ENCODE measurements at regions not wholly inside any gene's neighbourhood (a gene's known extent, or its start where the extent isn't known, plus 50 kb on each side); places are given as distances from the start of the nearest gene placed in this dataset.
"Not testable (repeated sequence)": the region's sequence is repeated elsewhere in the genome, so short reads cannot be mapped to it uniquely, and the experiment has no call there.

DNA sequence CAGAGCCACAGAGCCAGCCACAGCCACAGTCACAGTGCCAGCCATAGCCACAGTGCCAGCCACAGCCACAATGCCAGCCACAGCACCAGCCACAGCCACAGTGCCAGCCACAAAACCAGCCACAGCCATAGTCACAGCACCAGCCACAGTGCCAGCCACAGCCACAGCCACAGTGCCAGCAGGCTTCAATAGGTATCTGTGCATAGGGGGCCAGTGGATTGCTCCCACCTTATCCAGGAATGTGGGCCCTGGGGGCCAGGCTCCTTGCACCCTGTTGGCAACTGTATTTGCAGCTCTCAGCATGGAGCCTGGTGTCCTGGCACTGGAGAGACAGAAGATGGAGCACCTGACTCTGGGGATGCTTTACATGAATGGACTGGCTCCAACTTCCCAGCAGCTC is 111.7 kb upstream of the IRX2 start:
- H3K4me3 ChIP-seq (ENCODE audit: low read depth in 2 of 2, low read length in 2 of 2): no peak overlapping the region
- H3K9me3 ChIP-seq (ENCODE audit: control insufficient read depth, insufficient read depth, low read depth, low read length): no peaks in the 10 kb centered on the region
- no peaks in the 10 kb centered on the region for H3K36me3 ChIP-seq (ENCODE audit: control insufficient read depth, insufficient read depth, low read length)
- ChIA-PET CTCF (no interaction called here), POLR2A (no interaction called here)
- ATAC-seq: no peak
- in situ Hi-C loops (cut with HindIII; ENCODE audit: low pct_unique_long_range_greater_than_20kb, low sequenced_read_pairs): no loop called here
- intact Hi-C loops (cut with micrococcal nuclease; ENCODE audit: unreplicated experiment): no loop called here
- no peak for DNase-seq (ENCODE audit: low read depth, low spot score)
- no TSS peak for BruUV-seq (replicated peaks)
- no peak for TF ChIP-seq POLR2AphosphoS5 (IDR thresholded peaks at IDR 0.05; ENCODE audit: low read depth, low read length)
- TF ChIP-seq SIN3A (IDR thresholded peaks at IDR 0.05; ENCODE audit: borderline replicate concordance, insufficient read depth, low read depth, low read length): no peak
- TF ChIP-seq, protein P1, sequence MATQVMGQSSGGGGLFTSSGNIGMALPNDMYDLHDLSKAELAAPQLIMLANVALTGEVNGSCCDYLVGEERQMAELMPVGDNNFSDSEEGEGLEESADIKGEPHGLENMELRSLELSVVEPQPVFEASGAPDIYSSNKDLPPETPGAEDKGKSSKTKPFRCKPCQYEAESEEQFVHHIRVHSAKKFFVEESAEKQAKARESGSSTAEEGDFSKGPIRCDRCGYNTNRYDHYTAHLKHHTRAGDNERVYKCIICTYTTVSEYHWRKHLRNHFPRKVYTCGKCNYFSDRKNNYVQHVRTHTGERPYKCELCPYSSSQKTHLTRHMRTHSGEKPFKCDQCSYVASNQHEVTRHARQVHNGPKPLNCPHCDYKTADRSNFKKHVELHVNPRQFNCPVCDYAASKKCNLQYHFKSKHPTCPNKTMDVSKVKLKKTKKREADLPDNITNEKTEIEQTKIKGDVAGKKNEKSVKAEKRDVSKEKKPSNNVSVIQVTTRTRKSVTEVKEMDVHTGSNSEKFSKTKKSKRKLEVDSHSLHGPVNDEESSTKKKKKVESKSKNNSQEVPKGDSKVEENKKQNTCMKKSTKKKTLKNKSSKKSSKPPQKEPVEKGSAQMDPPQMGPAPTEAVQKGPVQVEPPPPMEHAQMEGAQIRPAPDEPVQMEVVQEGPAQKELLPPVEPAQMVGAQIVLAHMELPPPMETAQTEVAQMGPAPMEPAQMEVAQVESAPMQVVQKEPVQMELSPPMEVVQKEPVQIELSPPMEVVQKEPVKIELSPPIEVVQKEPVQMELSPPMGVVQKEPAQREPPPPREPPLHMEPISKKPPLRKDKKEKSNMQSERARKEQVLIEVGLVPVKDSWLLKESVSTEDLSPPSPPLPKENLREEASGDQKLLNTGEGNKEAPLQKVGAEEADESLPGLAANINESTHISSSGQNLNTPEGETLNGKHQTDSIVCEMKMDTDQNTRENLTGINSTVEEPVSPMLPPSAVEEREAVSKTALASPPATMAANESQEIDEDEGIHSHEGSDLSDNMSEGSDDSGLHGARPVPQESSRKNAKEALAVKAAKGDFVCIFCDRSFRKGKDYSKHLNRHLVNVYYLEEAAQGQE (IDR thresholded peaks at IDR 0.05; ENCODE audit: insufficient read depth in 1 of 2, low read depth in 2 of 2, low read length in 1 of 2): no peak
- no peak for TF ChIP-seq TCF7L2 (IDR thresholded peaks at IDR 0.05; ENCODE audit: low read depth, low read length)
- TF ChIP-seq, protein P2, sequence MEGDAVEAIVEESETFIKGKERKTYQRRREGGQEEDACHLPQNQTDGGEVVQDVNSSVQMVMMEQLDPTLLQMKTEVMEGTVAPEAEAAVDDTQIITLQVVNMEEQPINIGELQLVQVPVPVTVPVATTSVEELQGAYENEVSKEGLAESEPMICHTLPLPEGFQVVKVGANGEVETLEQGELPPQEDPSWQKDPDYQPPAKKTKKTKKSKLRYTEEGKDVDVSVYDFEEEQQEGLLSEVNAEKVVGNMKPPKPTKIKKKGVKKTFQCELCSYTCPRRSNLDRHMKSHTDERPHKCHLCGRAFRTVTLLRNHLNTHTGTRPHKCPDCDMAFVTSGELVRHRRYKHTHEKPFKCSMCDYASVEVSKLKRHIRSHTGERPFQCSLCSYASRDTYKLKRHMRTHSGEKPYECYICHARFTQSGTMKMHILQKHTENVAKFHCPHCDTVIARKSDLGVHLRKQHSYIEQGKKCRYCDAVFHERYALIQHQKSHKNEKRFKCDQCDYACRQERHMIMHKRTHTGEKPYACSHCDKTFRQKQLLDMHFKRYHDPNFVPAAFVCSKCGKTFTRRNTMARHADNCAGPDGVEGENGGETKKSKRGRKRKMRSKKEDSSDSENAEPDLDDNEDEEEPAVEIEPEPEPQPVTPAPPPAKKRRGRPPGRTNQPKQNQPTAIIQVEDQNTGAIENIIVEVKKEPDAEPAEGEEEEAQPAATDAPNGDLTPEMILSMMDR (IDR thresholded peaks at IDR 0.05): no peak
- H3K27ac ChIP-seq (ENCODE audit: low read length): no peak overlapping the region
- H3K27me3 ChIP-seq (ENCODE audit: control insufficient read depth, insufficient read depth, low read length): no peaks in the 10 kb centered on the region
- H3K4me1 ChIP-seq (ENCODE audit: control insufficient read depth, insufficient read depth, low read length): no peaks in the 10 kb centered on the region

DNA sequence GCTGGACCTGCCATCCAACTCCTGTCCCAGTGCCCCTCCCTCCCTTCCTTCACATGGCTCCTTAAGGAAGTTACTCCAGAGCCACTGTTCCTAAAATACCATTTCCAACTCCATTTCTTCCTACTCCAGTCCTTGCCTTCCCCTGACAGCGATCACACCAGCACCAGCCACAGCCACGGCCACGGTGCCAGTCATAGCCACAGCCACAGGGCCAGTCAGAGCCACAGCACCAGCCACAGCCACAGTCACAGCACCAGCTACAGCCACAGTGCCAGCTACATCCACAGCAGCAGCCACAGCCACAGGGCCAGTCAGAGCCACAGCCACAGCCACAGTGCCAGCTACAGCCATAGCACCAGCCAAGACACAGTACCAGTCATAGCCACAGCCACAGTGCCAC is 110.7 kb upstream of the IRX2 start:
- H3K27ac ChIP-seq (ENCODE audit: low read length); ATAC-seq; DNase-seq (ENCODE audit: low read depth, low spot score); H3K4me1 ChIP-seq (ENCODE audit: control insufficient read depth, insufficient read depth, low read length); H3K36me3 ChIP-seq (ENCODE audit: control insufficient read depth, insufficient read depth, low read length); POLR2A ChIA-PET; BruUV-seq (replicated peaks); intact Hi-C loops (cut with micrococcal nuclease; ENCODE audit: unreplicated experiment); CTCF ChIA-PET; H3K27me3 ChIP-seq (ENCODE audit: control insufficient read depth, insufficient read depth, low read length); H3K9me3 ChIP-seq (ENCODE audit: control insufficient read depth, insufficient read depth, low read depth, low read length); H3K4me3 ChIP-seq (ENCODE audit: low read depth in 2 of 2, low read length in 2 of 2); in situ Hi-C loops (cut with HindIII; ENCODE audit: low pct_unique_long_range_greater_than_20kb, low sequenced_read_pairs): not testable (repeated sequence)

DNA sequence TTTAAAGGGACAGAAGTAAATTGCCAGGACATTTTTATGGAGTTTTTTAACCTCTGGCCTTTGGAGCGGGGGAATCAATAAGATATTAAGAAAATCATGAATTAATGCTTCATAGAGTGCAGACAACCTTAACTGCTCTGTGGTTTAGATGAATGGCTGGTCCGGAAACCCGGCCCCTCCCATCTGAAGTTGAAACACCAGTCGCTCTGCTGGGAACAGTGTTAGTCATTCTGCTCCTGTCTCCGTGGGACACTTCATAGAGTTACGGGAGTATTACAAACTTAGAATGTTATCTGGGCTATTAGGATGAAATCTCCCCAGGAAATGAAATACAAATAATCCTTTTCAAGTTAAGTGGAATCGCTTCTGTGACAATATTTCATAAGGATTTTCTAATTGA is 110.1 kb upstream of the IRX2 start:
- Histone ChIP-seq H3K36me3 (ENCODE audit: control insufficient read depth, insufficient read depth, low read length) (no peaks in the 10 kb centered on the region), H3K27me3 (ENCODE audit: control insufficient read depth, insufficient read depth, low read length) (no peaks in the 10 kb centered on the region), H3K9me3 (ENCODE audit: control insufficient read depth, insufficient read depth, low read depth, low read length) (no peaks in the 10 kb centered on the region), H3K4me1 (ENCODE audit: control insufficient read depth, insufficient read depth, low read length) (no peaks in the 10 kb centered on the region), H3K27ac (ENCODE audit: low read length) (no peak overlapping the region), H3K4me3 (ENCODE audit: low read depth in 2 of 2, low read length in 2 of 2) (no peak overlapping the region)
- ATAC-seq (no peak), DNase-seq (ENCODE audit: low read depth, low spot score) (no peak)
- in situ Hi-C loops (cut with HindIII; ENCODE audit: low pct_unique_long_range_greater_than_20kb, low sequenced_read_pairs): no loop called here
- ChIA-PET CTCF (no interaction called here), POLR2A (no interaction called here)
- no TSS peak for BruUV-seq (replicated peaks)
- intact Hi-C loops (cut with micrococcal nuclease; ENCODE audit: unreplicated experiment): no loop called here
- TF ChIP-seq, protein P2 (IDR thresholded peaks at IDR 0.05): no peak
- TF ChIP-seq, protein P1 (IDR thresholded peaks at IDR 0.05; ENCODE audit: insufficient read depth in 1 of 2, low read depth in 2 of 2, low read length in 1 of 2): no peak
- TF ChIP-seq TCF7L2 (IDR thresholded peaks at IDR 0.05; ENCODE audit: low read depth, low read length) (no peak), SIN3A (IDR thresholded peaks at IDR 0.05; ENCODE audit: borderline replicate concordance, insufficient read depth, low read depth, low read length) (no peak), POLR2AphosphoS5 (IDR thresholded peaks at IDR 0.05; ENCODE audit: low read depth, low read length) (no peak)

All from Panc1 (cell line).